ENCODE measurements at regions not wholly inside any gene's neighbourhood (a gene's known extent, or its start where the extent isn't known, plus 50 kb on each side); places are given as distances from the start of the nearest gene placed in this dataset.

DNA sequence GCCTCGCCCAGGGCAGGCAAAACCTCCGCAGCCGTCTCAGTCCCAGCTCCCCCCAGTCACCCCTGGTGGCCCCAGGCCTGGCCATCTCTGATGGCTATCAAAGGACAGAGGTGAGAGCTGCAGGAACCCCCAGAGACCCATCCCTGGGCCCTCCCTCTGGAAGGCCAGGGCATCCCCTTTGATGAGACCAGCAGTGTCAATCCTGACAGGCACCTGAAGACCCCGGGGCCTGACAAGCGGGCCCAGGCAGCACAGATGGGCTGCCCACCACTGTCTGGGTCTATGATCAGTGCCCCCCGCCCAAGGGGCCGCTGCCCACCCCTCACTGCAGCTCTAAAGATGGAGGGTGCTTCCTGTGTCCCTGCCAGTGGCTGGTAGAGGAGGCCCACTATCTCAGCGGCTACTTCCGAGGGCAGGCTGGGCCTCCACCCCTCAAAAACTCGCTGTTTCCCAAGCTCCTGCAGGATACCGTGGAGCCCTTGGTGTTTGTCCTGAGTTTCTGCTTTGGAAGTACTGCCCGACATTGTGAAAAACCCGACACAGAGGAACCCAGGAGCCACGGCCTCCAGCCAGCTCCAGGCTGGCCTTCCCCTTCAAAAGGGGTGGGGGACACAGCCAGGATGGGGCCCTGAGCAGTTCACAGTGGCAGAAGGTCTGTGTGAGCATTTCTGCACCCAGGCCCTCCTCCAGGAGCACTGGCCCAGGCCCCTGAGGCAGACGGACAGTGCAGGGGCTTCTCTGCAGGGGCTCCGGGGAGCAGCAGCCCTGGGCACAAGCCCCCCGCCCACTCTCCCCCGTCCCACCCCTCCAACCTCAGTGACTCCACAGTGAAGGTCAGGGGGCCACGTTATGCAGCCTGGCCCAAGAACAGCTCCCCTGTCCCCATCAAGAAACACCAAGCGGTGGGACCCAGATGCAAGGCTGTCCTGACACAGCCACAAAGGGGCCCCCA lies 99.2 kb downstream of the PDGFA start:
- TF ChIP-seq, protein P1, sequence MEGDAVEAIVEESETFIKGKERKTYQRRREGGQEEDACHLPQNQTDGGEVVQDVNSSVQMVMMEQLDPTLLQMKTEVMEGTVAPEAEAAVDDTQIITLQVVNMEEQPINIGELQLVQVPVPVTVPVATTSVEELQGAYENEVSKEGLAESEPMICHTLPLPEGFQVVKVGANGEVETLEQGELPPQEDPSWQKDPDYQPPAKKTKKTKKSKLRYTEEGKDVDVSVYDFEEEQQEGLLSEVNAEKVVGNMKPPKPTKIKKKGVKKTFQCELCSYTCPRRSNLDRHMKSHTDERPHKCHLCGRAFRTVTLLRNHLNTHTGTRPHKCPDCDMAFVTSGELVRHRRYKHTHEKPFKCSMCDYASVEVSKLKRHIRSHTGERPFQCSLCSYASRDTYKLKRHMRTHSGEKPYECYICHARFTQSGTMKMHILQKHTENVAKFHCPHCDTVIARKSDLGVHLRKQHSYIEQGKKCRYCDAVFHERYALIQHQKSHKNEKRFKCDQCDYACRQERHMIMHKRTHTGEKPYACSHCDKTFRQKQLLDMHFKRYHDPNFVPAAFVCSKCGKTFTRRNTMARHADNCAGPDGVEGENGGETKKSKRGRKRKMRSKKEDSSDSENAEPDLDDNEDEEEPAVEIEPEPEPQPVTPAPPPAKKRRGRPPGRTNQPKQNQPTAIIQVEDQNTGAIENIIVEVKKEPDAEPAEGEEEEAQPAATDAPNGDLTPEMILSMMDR (IDR thresholded peaks at IDR 0.05), result no peak
- TF ChIP-seq POLR2A (IDR thresholded peaks at IDR 0.05), result no peak

Measured in thyroid gland (tissue), 4 donors.